Osteoblast (primary cell): ENCODE measurements at regions not wholly inside any gene's neighbourhood (a gene's known extent, or its start where the extent isn't known, plus 50 kb on each side); places are given as distances from the start of the nearest gene placed in this dataset.

ENCODE experiments used
- DNase-seq: peaks from one replicate; pipeline ENCODE4 v3.0.0; 2011; ENCODE audit warnings: low spot score, mixed read lengths; ENCODE audit not compliant: insufficient read length; ENCODE audit errors: missing footprints
- H2AFZ ChIP-seq: 2 replicates; pipeline ENCODE4 v1.6.0; 2011; ENCODE audit warnings: mild to moderate bottlenecking, low read length
- H3K27ac ChIP-seq: 2 replicates; pipeline ENCODE4 v1.5.1; 2011; ENCODE audit warnings: mild to moderate bottlenecking, low read depth, low read length, moderate library complexity
- H3K27me3 ChIP-seq: 2 replicates; pipeline ENCODE4 v1.6.0; 2012; ENCODE audit warnings: mild to moderate bottlenecking, control low read depth, inconsistent platforms, low read length, moderate library complexity; ENCODE audit not compliant: insufficient read depth
- H3K36me3 ChIP-seq: 2 replicates; pipeline ENCODE4 v1.5.1; 2011; ENCODE audit warnings: mild to moderate bottlenecking, low read length, control low read depth, moderate library complexity; ENCODE audit not compliant: insufficient read depth
- H3K4me1 ChIP-seq: 2 replicates; pipeline ENCODE4 v1.5.1; 2011; ENCODE audit warnings: mild to moderate bottlenecking, low read length, control low read depth, moderate library complexity; ENCODE audit not compliant: insufficient read depth
- H3K4me2 ChIP-seq: 2 replicates; pipeline ENCODE4 v1.6.0; 2011; ENCODE audit warnings: mild to moderate bottlenecking, low read length; ENCODE audit not compliant: insufficient read depth
- H3K4me3 ChIP-seq: fragments of 200-600 bp; sonication (generic); 3 replicates; pipeline ENCODE4 v1.5.1; 2012; ENCODE audit warnings: mild to moderate bottlenecking, low read length, inconsistent platforms; ENCODE audit not compliant: insufficient read depth
- H3K79me2 ChIP-seq: 2 replicates; pipeline ENCODE4 v1.6.0; 2012; ENCODE audit warnings: mild to moderate bottlenecking, low read length, control low read depth, inconsistent platforms; ENCODE audit not compliant: insufficient read depth
- H3K9me3 ChIP-seq: 2 replicates; pipeline ENCODE4 v1.5.1; 2011; ENCODE audit warnings: low read depth, low read length, control low read depth
- H4K20me1 ChIP-seq: 2 replicates; pipeline ENCODE4 v1.6.0; 2012; ENCODE audit warnings: mild to moderate bottlenecking, low read length, control low read depth; ENCODE audit not compliant: insufficient read depth
- TF ChIP-seq, protein P1 (sequence below): IDR thresholded peaks from 2 replicates; pipeline ENCODE4 v1.5.1; 2011; ENCODE audit warnings: mild to moderate bottlenecking, low read depth, low read length, moderate library complexity; ENCODE audit errors: extremely low read depth

DNA sequence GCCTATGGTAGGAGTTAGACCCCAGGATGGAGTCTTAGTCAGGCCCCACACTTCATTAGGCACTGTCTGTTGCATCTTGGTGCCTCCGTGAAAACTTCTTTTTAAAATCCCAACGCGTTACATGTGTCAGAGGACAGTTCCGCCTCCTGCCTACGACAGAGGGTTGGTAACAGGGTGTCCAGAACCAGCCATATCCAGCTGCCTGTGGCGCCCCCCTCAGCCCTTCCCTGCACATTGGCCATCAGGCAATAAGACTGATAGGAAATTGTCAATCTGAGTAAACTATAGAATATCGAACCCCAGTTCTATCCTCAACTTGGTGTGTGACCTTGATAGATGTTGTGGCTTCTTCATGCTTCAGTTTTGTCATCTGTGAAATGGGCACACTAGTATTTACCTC lies 108.6 kb upstream of the CSF3R start:
- TF ChIP-seq, protein P1, sequence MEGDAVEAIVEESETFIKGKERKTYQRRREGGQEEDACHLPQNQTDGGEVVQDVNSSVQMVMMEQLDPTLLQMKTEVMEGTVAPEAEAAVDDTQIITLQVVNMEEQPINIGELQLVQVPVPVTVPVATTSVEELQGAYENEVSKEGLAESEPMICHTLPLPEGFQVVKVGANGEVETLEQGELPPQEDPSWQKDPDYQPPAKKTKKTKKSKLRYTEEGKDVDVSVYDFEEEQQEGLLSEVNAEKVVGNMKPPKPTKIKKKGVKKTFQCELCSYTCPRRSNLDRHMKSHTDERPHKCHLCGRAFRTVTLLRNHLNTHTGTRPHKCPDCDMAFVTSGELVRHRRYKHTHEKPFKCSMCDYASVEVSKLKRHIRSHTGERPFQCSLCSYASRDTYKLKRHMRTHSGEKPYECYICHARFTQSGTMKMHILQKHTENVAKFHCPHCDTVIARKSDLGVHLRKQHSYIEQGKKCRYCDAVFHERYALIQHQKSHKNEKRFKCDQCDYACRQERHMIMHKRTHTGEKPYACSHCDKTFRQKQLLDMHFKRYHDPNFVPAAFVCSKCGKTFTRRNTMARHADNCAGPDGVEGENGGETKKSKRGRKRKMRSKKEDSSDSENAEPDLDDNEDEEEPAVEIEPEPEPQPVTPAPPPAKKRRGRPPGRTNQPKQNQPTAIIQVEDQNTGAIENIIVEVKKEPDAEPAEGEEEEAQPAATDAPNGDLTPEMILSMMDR, result no peak
- Histone ChIP-seq H3K4me1 (no peaks in the 10 kb centered on the region), H2AFZ (no peak overlapping the region), H3K4me2 (no peak overlapping the region), H3K27ac (no peak overlapping the region), H3K4me3 (no peak overlapping the region), H3K36me3 (no peaks in the 10 kb centered on the region), H3K9me3 (no peaks in the 10 kb centered on the region), H3K27me3 (peaks cover 4% of the 10 kb centered on the region), H3K79me2 (no peaks in the 10 kb centered on the region), H4K20me1 (no peaks in the 10 kb centered on the region)
- DNase-seq, result no peak

DNA sequence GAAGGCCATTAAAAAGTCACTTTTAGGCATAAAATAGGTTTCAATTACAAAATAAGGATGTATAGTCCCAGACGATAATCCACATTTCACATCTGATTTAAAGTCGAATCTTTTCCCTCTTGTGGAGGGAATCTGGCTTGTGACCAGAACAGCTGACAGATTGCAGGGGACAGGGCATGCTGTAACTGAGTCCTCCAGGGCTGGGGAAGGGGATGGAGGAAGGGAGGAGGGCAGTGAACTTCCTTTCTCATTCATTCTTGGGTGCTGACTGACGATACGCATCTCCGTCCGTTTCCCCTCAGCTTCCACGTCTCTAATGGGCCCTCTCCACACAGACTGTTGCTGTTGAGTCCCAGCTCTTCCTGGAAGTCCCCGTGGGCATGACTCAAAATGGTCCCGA lies 108.1 kb upstream of the CSF3R start:
- TF ChIP-seq, protein P1, result no peak
- Histone ChIP-seq H2AFZ (no peak overlapping the region), H3K4me3 (no peak overlapping the region), H4K20me1 (no peaks in the 10 kb centered on the region), H3K9me3 (no peaks in the 10 kb centered on the region), H3K36me3 (no peaks in the 10 kb centered on the region), H3K4me1 (no peaks in the 10 kb centered on the region), H3K4me2 (no peak overlapping the region), H3K27me3 (peaks cover 4% of the 10 kb centered on the region), H3K27ac (no peak overlapping the region), H3K79me2 (no peaks in the 10 kb centered on the region)
- DNase-seq, result no peak

DNA sequence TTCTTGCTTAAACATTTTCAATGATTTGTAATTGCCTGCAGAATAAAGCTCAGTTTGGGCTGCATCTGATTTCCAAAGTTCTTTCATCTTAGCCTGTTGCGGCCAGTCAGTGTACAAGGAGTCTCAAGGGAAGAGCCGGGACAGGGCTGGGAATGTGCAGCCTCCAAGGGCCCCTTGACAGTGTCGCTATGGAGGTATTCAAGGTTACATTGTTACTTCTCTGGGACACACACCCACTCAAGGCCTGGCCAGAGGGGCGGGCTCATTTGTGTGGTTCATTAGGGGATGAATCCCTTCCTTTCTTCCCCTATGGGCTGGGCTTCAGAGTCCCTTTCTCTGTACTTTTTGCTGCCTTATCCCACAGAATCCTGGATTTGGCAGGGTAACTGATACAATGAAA lies 107.6 kb upstream of the CSF3R start:
- H3K79me2 ChIP-seq, result no peaks in the 10 kb centered on the region
- H3K36me3 ChIP-seq, result no peaks in the 10 kb centered on the region
- no peak for DNase-seq
- H3K27me3 ChIP-seq, result peaks cover 4% of the 10 kb centered on the region
- H3K4me1 ChIP-seq, result no peaks in the 10 kb centered on the region
- H2AFZ ChIP-seq, result no peak overlapping the region
- H3K4me2 ChIP-seq, result no peak overlapping the region
- no peaks in the 10 kb centered on the region for H3K9me3 ChIP-seq
- no peak overlapping the region for H3K27ac ChIP-seq
- no peaks in the 10 kb centered on the region for H4K20me1 ChIP-seq
- no peak overlapping the region for H3K4me3 ChIP-seq
- TF ChIP-seq, protein P1, result no peak

DNA sequence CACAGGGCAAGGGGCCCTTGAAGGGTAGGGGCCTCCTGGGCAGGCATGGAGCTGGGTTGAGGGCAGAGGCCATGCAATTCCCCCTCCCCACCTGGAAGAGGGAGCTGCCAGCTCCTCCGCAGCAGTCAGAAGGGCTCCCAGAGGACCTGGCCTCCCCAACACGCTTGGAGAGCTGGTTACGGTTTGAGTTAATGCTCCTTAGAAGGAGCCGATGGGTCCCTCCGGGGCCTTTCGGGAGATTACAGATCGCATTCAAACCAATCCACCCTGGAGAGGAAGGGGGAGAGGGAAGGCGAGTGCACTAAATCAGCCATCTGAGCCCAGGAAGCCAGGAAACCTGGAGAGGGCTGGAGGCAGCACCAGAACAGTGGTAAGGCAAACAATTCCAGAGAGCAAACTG lies 106.3 kb upstream of the CSF3R start:
- Histone ChIP-seq H3K4me1 (no peaks in the 10 kb centered on the region), H3K4me3 (no peak overlapping the region), H3K4me2 (no peak overlapping the region), H3K36me3 (no peaks in the 10 kb centered on the region), H2AFZ (no peak overlapping the region), H3K9me3 (no peaks in the 10 kb centered on the region), H3K79me2 (no peaks in the 10 kb centered on the region), H4K20me1 (no peaks in the 10 kb centered on the region), H3K27me3 (peaks cover 4% of the 10 kb centered on the region), H3K27ac (no peak overlapping the region)
- DNase-seq, result no peak
- TF ChIP-seq, protein P1, result no peak
